ENCODE measurements at regions not wholly inside any gene's neighbourhood (a gene's known extent, or its start where the extent isn't known, plus 50 kb on each side); places are given as distances from the start of the nearest gene placed in this dataset.

- TF ChIP-seq POLR2A (IDR thresholded peaks at IDR 0.05): no peak
- TF ChIP-seq, protein P1, sequence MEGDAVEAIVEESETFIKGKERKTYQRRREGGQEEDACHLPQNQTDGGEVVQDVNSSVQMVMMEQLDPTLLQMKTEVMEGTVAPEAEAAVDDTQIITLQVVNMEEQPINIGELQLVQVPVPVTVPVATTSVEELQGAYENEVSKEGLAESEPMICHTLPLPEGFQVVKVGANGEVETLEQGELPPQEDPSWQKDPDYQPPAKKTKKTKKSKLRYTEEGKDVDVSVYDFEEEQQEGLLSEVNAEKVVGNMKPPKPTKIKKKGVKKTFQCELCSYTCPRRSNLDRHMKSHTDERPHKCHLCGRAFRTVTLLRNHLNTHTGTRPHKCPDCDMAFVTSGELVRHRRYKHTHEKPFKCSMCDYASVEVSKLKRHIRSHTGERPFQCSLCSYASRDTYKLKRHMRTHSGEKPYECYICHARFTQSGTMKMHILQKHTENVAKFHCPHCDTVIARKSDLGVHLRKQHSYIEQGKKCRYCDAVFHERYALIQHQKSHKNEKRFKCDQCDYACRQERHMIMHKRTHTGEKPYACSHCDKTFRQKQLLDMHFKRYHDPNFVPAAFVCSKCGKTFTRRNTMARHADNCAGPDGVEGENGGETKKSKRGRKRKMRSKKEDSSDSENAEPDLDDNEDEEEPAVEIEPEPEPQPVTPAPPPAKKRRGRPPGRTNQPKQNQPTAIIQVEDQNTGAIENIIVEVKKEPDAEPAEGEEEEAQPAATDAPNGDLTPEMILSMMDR (IDR thresholded peaks at IDR 0.05): no peak
- no peak for TF ChIP-seq EP300 (IDR thresholded peaks at IDR 0.05)
Measured at GRCh38 chr4:143026459-143027170, 158.1 kb upstream of the USP38 start.

Data from stomach (tissue), 4 donors.